HG03064 (cell line): ENCODE measurements at regions not wholly inside any gene's neighbourhood (a gene's known extent, or its start where the extent isn't known, plus 50 kb on each side); places are given as distances from the start of the nearest gene placed in this dataset.

ENCODE experiments used
- ATAC-seq: cut with Tn5 transposase; IDR thresholded peaks from one replicate; pipeline ENCODE4 v1.9.1; 2021; ENCODE audit warnings: low read depth; ENCODE audit not compliant: unreplicated experiment

- no peak for ATAC-seq
Measured at GRCh38 chr3:178367817-178368617, 168.2 kb upstream of the KCNMB2 start.

- ATAC-seq = no peak
Measured at GRCh38 chr3:178369006-178369405, 167.2 kb upstream of the KCNMB2 start.

GRCh38 chr3:178369811-178370210 lies 166.4 kb upstream of the KCNMB2 start:
- ATAC-seq = no peak

- no peak for ATAC-seq
Measured at GRCh38 chr3:178370387-178370786, 165.8 kb upstream of the KCNMB2 start.

- ATAC-seq = no peak
Measured at GRCh38 chr3:178381555-178381954, 154.7 kb upstream of the KCNMB2 start.

- no peak for ATAC-seq
Measured at GRCh38 chr3:178381971-178382448, 154.2 kb upstream of the KCNMB2 start.

- no peak for ATAC-seq
Measured at GRCh38 chr3:178382449-178383061, 153.7 kb upstream of the KCNMB2 start.

- no peak for ATAC-seq
Measured at GRCh38 chr3:178384321-178385230, 151.7 kb upstream of the KCNMB2 start.

GRCh38 chr3:178385280-178385952 lies 150.8 kb upstream of the KCNMB2 start:
- ATAC-seq = no peak

GRCh38 chr3:178386401-178386800 lies 149.8 kb upstream of the KCNMB2 start:
- ATAC-seq = no peak

GRCh38 chr3:178386880-178387279 lies 149.4 kb upstream of the KCNMB2 start:
- no peak for ATAC-seq

- ATAC-seq = no peak
Measured at GRCh38 chr3:178388473-178388872, 147.8 kb upstream of the KCNMB2 start.

- ATAC-seq = no peak
Measured at GRCh38 chr3:178389258-178389657, 147.0 kb upstream of the KCNMB2 start.

- ATAC-seq = no peak
Measured at GRCh38 chr3:178392511-178392926, 143.7 kb upstream of the KCNMB2 start.

GRCh38 chr3:178393146-178393545 lies 143.1 kb upstream of the KCNMB2 start:
- ATAC-seq = no peak

GRCh38 chr3:178393824-178394223 lies 142.4 kb upstream of the KCNMB2 start:
- no peak for ATAC-seq

GRCh38 chr3:178396318-178396717 lies 139.9 kb upstream of the KCNMB2 start:
- ATAC-seq = no peak

- ATAC-seq = no peak
Measured at GRCh38 chr3:178397202-178397601, 139.0 kb upstream of the KCNMB2 start.

- ATAC-seq = no peak
Measured at GRCh38 chr3:178397836-178398235, 138.4 kb upstream of the KCNMB2 start.

- no peak for ATAC-seq
Measured at GRCh38 chr3:178404961-178405360, 131.3 kb upstream of the KCNMB2 start.
